NCI-H1694 treated with DMSO at 0.1 percent for 48 hours (cell line): ENCODE measurements at regions not wholly inside any gene's neighbourhood (a gene's known extent, or its start where the extent isn't known, plus 50 kb on each side); places are given as distances from the start of the nearest gene placed in this dataset.
"Not testable (repeated sequence)": the region's sequence is repeated elsewhere in the genome, so short reads cannot be mapped to it uniquely, and the experiment has no call there.

Experiments used
- DNase-seq: peaks from one replicate; lab custom pipeline; 2025; lab: John Stamatoyannopoulos, UW

DNA sequence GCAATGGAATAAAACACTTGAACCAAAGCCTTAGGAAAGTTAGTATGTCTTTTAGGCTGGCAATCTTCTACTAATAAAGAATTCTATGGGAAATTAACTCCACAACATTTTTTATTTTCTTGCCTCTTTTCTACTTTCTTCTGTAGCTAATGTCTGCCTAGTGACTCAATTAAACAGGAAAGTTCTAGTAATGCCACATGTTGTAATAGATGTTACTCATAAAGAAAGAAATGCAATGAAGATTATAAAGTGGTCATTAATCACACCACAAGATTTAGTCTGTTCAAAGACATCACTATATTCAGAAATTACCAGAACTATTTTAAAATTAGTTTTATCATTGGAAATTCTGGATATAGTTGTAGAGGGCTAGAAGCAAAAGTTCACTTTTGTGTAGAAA, 329.7 kb downstream of the SI start:
- DNase-seq = no peak

DNA sequence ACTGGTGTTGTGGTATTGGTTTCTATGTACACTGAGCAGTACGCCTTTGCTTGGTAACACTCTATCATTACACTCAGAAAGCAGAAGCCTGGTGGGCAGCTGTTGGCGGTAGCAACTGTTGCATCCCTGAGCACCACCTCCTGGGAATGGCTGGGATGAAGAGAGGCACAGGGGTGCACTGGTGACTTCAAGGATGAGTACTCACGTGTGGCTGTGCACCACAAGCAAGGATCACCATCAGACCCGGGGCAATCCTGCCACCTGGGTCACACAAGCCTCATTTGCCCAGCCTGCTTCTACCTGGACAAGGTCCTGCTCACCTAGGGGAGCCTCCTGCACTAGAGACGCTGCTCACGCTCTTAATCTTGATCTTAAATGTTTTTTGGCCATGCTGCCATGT, 336.4 kb downstream of the SI start:
- DNase-seq = no peak

DNA sequence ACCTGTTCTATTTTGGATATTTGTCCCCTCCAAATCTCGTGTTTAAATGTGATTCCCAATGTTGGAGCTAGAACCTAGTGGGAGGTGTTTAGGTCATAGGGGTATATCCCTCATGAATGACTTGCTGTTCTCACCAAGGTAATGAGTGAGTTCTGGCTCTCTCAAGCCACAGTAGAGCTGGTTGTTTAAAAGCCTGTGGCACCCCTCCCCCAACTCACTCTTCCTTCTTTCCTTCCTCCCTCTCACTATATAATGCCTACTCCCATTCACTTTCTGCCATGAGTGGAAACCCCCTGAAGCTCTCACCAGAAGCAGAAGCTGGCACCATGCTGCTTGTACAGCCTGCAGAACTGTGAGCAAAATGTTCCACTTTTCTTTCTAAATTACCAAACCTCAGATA, 341.1 kb downstream of the SI start:
- DNase-seq = no peak

DNA sequence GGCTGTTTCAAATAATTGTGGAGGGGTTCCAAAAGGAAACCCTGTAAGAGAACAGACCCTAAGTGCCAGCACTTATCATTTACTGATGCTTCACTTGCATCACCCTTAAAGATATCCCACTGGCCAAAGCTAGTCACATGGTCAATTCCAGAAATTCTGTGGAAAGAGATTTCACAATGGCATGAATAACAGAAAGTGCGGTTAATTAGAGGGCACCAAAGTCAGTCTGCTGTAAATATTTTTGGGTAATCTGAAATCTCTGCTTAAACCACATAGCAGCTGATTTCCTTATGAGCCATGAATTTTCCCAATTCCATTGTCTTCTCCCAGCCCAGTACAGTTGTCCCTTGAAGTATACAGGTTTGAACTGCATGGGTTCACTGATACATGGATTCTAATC, 346.1 kb downstream of the SI start:
- DNase-seq = no peak

DNA sequence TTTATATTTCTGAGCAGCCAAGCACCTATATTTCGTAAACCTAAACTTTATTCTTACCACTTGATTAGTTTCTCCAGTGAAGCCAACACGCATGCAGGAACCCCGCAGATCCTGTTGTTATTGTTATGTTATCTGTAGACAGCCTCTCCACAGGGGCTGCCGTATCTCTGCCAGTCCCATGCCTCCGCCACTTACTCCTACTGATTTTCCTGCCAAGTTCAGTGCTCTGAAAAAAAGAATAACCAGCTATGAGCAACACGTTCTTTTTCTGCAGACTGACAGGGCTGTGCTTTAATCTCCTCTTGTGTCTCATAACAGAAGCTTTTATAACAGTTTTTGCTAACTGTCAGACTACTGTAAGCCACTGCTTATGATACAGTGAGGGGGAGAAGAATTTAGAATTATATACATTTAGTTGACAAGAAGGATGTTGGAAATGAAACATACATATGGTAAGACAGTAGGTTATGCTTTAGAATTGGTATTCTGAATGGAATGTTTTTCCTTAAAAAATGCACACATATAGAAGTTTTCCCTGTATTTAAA, 347.4 kb downstream of the SI start:
- DNase-seq = no peak

DNA sequence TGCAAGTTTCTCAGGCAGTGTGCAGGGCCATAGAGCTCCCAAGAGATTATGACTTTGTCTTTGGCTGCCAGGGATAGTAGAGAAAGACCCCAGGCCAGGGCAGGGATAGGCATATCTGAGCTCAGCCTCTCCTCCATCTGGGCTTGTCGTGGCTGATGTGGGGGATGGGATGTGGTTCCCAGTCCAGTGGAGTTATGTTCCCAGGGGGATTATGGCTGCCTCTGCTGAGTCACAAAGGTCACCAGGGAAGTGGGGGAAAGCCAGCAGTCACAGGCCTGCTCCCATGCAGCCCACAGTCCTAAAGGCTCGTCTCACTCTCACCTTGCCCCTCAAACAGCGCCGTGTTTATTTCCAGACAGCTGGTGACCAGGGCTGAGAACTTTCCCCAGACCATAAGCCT, 354.9 kb downstream of the SI start:
- DNase-seq = no peak

DNA sequence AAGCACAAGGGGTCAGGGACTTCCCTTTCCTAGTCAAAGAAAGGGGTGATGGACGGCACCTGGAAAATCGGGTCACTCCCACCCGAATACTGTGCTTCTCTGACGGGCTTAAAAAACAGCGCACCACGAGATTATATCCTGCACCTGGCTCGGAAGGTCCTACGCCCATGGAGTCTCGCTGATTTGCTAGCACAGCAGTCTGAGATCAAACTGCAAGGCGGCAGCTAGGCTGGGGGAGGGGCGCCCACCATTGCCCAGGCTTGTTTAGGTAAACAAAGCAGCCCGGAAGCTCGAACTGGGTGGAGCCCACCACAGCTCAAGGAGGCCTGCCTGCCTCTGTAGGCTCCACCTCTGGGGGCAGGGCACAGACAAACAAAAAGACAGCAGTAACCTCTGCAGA, 375.5 kb downstream of the SI start:
- DNase-seq = not testable (repeated sequence)

DNA sequence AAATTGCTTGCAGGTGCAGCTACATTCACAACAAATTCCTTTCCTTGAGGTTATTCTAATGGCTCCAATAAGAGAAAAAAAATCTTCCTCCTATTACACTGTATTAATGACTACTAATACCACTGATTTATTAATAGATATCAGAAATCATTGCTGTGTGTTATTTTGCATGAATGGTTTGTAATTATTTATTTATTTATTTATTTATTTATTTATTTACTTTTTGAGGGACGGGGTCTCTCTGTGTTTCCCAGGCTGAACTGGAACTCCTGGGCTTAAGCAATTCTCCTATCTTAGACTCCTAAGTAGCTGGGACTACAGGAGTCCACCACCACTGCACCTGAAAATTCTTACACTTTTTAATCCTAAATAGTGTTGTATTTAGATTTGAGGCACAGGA, 390.4 kb downstream of the SI start:
- no peak for DNase-seq

DNA sequence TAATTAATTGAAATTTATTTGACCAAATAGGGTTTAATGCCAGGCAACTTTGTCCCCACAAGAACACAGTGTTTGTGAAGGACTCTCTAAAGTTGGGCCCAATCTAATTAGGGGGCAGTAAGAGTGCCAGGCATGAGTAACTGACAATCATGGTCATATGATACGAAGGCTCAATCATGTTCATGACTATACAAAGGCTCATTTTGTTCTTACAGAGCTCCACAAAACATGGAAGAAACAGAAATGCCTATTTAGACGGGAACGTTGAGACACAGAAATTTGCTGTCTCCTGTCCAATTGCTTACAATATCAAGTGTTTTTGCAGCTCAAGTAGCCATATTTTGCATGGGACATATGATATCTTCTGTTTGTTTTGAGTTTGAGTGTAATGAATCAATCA, 391.1 kb downstream of the SI start:
- DNase-seq = no peak

DNA sequence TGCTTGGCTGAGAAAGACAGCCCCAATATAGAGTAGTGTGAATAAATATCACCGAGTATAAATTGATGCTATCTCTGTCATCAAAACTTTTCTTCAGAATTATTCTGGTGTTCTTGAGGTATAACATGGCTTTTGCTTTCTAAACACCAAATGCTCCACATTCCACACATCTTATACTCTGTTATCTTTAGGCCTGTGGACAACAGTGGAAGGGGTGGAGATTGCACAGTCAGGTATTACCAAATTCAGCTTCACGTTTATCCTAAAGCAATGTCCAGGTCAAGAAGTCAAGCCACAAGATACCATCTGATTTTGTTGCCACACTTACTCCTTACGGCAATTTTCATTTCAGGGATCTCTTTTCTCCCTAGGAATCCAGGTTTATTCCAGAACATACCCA, 394.8 kb downstream of the SI start:
- DNase-seq = no peak

DNA sequence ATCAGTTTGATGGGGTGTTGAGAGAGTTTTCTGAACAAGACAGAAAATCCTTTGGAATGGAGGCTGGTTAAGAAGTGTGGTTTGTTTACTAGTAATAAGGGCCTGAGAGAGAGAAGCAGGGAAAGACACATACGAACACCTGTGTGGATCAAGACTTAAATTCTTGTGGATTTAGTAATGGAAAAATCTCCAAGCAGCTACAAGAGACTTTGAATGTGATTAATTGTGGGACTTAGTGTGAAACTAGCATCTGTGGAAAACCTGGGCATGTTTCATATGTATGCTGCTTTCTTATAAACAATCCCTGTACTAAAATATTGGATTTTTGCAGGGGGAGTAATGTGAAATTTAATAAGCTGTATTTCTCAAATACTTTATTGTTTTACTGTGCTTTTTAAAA, 399.1 kb downstream of the SI start:
- no peak for DNase-seq

DNA sequence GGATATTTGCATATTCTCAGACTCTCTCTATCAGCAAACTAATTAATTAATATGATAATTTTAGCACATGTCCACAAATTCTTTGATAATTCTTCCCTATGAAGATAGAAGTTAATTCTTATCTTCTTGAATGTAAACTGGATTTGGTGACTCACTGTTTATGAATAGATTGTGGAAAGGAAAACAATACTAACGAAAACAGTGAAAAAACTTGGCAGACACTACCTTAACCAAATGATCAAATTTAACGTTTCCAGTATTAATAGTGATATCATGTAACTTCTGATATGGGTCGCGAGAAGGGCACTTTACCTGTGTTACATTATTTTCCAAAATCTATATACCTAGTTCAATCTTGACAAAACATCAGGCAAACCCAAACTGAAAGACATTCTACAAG, 401.0 kb downstream of the SI start:
- no peak for DNase-seq

DNA sequence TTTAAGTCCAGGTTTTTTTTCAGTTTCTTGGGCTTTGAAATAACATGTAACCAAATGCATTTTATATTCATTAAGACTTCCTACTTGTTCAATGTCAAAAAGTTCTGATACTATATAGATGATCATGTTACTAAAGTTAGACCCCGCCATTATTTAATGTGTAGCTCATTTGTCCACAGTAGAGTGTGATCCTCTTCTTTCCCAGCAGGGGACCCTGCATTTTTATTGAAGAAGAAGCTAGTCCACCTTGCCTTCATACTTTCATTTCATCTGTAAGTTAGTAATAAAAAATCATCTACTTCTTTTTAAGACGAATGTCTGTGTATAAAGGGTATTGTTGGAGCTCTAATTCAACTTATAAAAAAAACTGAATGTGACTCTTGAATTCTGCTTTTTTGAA, 404.6 kb downstream of the SI start:
- DNase-seq = no peak

DNA sequence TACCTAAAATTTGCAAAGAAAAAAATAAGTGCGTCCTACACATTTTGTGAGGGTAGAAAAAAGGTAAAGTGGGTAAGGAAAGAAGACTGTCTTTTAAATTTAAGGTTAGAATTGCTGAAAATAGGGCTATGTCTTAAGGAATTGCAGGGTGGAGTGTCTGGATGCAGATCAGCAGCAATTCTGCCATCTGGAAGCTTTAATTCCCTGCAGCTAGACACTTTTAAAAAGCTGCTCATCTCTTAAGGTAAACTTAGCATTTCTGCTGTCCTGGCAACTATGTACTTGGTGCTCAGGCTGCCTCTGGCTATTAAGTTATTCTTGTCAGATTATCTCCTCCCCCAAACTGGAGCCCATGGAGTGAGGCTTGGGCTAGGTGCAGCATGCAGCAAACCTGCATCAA, 420.2 kb downstream of the SI start:
- no peak for DNase-seq

DNA sequence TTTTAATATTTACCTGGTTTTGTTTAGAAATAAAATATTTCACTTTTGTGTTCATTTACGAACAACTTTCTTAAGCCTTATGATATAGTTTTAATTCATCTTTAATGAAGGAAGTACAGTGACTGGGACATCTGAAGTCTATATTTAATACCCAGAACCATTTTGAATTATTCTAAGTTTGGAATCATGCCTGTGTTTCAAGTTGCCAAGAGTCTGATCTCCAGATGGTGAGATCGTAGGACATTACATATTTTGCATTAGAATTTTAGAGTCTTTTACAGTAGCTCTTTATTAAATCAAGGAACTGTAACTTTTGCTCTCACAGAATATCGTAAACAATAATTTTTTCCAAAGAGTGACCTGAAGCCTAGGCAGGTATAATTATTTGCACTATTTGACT, 420.7 kb downstream of the SI start:
- DNase-seq = no peak

DNA sequence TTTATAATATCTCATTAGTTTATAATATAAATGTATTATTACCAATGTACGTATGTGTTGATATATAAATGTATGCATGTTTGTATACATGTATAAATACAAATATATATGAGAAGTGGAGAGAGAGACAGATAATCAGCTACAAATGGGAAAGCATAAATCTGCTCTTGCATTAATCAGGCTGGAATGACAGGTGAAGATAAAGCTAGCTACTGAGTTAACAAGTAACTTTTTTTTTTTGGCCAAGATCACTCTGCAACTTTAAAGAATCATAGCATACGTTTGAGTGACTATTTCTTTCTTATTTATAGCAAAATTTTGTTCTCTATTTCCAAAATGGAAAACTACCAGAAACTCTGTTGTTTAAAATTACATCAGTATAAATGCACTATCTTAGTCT, 422.8 kb downstream of the SI start:
- DNase-seq = no peak

DNA sequence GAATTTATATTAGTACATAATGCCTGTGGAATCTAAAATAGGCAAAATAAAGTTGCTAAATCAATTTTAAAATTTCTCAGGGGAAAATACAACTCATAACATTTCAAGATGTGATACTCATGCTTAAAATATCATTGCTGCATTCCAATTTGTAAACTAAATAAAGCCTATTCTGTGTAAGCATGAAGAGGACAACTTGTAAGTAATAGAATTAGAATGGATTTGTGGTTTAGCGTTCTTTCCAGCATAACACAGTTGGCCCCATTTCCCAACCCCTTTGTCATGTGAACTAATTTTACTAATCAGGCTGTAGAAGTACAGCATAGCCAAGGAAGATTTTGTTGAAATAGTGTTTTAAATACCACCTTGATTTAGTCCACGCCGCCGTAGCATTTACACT, 437.2 kb downstream of the SI start:
- no peak for DNase-seq

DNA sequence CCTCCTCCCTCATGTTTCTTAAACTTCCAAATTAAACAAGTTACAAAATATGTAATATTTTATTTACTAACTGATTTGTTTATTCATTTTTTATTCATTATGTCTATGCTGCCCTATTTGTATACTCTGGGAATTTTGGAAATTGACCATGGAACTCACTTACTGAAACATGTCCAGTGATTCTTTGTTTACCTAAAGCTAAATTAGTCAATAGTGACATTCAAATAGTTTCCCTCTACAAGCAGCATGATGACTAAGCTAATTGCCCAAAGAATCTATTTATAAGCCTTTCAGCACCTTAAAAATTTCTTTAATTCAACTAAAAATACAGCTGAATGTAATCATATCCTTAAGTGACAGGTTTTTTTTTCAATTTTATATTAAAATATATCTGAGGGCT, 437.7 kb downstream of the SI start:
- no peak for DNase-seq

DNA sequence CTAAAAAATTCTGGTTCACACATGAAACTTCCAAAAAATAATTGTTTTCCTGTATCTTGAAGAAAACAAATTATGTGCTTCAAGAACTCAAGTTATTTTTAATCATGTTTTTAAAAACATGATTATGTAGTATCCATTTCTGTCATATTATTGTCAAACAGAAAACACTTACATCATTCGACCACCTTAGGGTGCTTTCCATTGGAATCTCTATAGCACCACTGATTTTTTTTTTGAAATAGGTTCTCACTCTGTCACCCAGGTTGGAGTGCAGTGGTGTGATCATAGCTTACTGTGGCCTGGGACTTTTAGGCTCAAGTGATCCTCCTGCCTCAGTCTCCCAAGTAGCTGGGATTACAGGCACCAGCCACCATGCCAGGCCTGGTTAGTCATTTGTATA, 457.3 kb downstream of the SI start:
- DNase-seq = no peak

DNA sequence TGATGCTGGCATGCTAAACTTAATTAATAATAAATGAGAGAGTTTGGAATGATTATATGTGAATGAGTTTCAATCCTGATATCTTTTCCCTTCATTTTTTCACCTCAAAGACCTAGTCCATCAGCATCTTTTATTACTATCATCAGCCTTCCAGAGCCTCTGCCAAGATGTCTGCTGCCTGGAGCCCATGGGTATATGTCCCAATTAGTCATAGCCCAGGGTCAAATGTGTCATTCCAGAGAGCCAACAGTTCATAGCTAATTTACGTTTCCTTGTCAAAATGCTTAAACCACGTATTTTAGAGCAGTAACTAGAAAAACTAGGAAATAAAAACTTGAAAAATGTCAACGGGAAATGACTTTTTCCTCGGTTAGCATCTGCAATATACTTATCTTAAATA, 457.9 kb downstream of the SI start:
- DNase-seq = no peak

DNA sequence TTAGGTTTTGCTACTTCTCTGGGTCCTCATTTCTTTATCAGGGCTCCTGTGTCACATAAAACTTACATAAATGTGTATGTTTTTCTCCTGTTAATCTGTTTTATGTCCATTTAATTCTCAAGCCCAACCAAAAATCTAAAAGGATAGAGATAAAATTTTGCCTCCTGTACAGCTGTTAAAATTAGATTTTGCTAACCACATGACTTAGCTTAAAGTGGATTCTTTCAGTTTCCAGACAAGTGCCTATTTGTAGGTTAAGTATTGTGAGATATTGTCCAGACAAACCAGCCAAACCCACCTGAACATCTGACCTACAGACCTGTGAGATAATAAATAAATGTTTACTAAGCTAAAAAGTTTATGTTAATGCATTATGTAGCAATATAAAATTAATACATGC, 465.5 kb downstream of the SI start:
- no peak for DNase-seq

DNA sequence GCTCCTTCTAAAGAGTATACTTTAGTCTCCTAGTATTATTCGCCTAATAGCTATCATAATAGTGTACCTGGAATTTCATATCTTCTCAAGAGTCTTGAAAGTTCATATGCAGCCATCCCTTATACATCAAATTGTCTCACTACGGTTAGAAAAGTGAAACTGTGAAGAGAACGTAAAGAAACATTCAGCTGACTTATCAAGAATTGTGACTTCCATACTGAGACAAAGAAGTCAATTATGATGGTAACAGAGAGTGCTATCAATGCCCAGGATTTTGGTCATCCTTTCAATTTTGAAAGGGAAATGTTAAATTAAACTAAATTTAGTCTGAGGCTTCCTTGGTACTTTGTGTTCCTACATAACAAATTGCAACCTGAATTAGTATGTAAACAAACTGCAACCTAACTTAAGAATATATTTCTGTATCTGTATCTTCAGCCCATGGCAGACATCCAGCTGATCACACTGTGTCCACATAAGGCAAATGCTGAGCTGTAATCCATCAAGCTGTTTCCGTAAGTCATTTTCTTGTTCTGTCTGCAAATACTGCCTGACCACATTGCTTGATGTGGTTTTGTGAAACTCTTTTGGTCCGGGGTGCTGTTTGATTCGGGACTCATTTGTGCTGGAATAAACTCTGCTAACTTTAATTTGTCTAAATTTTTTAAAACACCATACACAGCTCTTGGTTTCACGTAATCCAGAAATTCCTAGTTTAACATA, 469.6 kb downstream of the SI start:
- DNase-seq = no peak

DNA sequence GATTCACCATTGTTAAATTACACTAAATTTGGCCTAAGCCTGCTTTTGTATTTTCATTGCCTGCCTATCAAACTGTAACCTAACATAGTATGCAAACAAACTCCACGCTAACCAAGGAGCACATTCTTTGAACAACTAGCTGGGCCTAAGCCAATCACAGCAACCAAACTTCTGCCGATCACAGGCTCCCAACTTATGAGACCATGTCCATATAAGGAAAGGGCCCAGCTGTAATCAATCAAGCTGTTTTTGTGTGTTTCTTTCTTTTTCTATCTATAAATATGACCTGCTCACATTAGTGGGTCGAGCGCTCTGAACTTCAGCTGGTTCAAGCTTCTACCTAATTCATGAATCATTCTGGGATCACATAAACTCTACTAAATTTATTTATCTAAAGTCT, 473.6 kb downstream of the SI start:
- DNase-seq = no peak

DNA sequence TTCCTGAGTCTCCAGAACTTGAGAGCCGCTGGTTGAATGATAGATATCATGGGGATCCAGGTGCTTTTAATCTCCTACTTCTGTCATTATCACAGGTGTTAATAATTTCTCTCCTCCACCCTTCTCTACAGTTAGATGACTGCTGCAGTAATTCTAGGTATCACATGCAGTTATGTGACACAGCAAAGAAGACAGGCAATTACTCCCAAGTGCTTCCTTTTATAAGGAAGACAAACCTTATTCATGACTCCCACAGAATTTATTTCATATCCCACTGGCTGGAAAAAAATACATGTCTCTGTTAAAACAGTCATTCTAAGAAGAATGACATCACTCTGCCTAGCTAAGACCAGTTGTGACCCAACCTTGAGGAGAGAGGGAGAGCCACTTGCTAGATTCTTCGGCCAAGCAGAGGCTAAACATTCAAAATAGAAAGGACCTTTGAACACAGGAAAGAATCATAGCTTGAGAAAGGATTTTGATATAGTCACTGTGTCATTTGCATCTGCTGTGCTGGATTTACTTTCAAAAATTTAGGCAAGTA, 500.6 kb downstream of the SI start:
- DNase-seq = no peak
